SK-N-SH treated with all-trans-retinoic acid at 6 μM for 48 hours (cell line): ENCODE measurements at regions not wholly inside any gene's neighbourhood (a gene's known extent, or its start where the extent isn't known, plus 50 kb on each side); places are given as distances from the start of the nearest gene placed in this dataset.

Source experiments
- ATAC-seq: fragments of 200-7000 bp; cut with Tn5 transposase; 3 replicates; pipeline ENCODE4 v1.9.1; 2020; ENCODE audit warnings: mild to moderate bottlenecking, moderate library complexity
- ARNTL ChIP-seq: fragments of 450-650 bp; formaldehyde crosslinking; IDR thresholded peaks from 2 replicates; pipeline ENCODE4 v1.5.0; 2020; ENCODE audit warnings: low read depth, mild to moderate bottlenecking, moderate library complexity, borderline replicate concordance
- BACH2 ChIP-seq: fragments of 250-450 bp; sonication (Bioruptor Pico); IDR thresholded peaks from 2 replicates; pipeline ENCODE4 v1.9.0; 2021; ENCODE audit warnings: mild to moderate bottlenecking, borderline replicate concordance
- CREB5 ChIP-seq: fragments of 250-450 bp; sonication (Bioruptor Pico); IDR thresholded peaks from 2 replicates; pipeline ENCODE4 v1.5.1; 2020; ENCODE audit warnings: low read depth, mild to moderate bottlenecking, moderate library complexity
- CSDC2 ChIP-seq: fragments of 250-450 bp; sonication (Bioruptor Pico); IDR thresholded peaks from 2 replicates; pipeline ENCODE4 v1.5.0; 2020; ENCODE audit warnings: mild to moderate bottlenecking, moderate library complexity
- CSRNP3 ChIP-seq: fragments of 250-450 bp; sonication (Bioruptor Pico); IDR thresholded peaks from 2 replicates; pipeline ENCODE4 v1.5.1; 2021; ENCODE audit warnings: mild to moderate bottlenecking, moderate library complexity
- ESRRG ChIP-seq: fragments of 250-450 bp; sonication (Bioruptor Pico); IDR thresholded peaks from 2 replicates; pipeline ENCODE4 v1.6.1; 2021; ENCODE audit warnings: mild to moderate bottlenecking
- GLIS3 ChIP-seq: fragments of 250-450 bp; sonication (Bioruptor Pico); IDR thresholded peaks from 2 replicates; pipeline ENCODE4 v1.5.0; 2020; ENCODE audit warnings: mild to moderate bottlenecking, moderate library complexity
- ISL1 ChIP-seq: fragments of 250-450 bp; sonication (Bioruptor Pico); IDR thresholded peaks from 2 replicates; pipeline ENCODE4 v2.1.2; 2022; ENCODE audit warnings: mild to moderate bottlenecking, moderate library complexity
- OSR1 ChIP-seq: fragments of 250-450 bp; sonication (Bioruptor Pico); IDR thresholded peaks from 2 replicates; pipeline ENCODE4 v1.8.0; 2022; ENCODE audit warnings: moderate library complexity, mild to moderate bottlenecking, inconsistent platforms
- PATZ1 ChIP-seq: fragments of 250-450 bp; sonication (Bioruptor Pico); IDR thresholded peaks from 2 replicates; pipeline ENCODE4 v1.8.0; 2020; ENCODE audit warnings: mild to moderate bottlenecking, moderate library complexity, borderline replicate concordance
- POU6F1 ChIP-seq: fragments of 250-450 bp; sonication (Bioruptor Pico); IDR thresholded peaks from 2 replicates; pipeline ENCODE4 v1.8.0; 2021; ENCODE audit warnings: low read depth, mild to moderate bottlenecking, moderate library complexity, borderline replicate concordance
- PPARA ChIP-seq: fragments of 250-450 bp; sonication (Bioruptor Pico); IDR thresholded peaks from 2 replicates; pipeline ENCODE4 v1.5.0; 2020; ENCODE audit warnings: mild to moderate bottlenecking, borderline replicate concordance
- RARB ChIP-seq: fragments of 250-450 bp; sonication (Bioruptor Pico); IDR thresholded peaks from 2 replicates; pipeline ENCODE4 v1.8.0; 2021; ENCODE audit warnings: mild to moderate bottlenecking, moderate library complexity
- SNAI2 ChIP-seq: fragments of 250-450 bp; sonication (Bioruptor Pico); IDR thresholded peaks from 2 replicates; pipeline ENCODE4 v1.5.0; 2020; ENCODE audit warnings: mild to moderate bottlenecking, moderate library complexity
- TCF4 ChIP-seq: fragments of 250-450 bp; sonication (Bioruptor Pico); IDR thresholded peaks from 2 replicates; pipeline ENCODE4 v1.8.0; 2021; ENCODE audit warnings: mild to moderate bottlenecking, moderate library complexity, borderline replicate concordance
- TOX ChIP-seq: fragments of 250-450 bp; sonication (Bioruptor Pico); IDR thresholded peaks from 2 replicates; pipeline ENCODE4 v1.8.0; 2021; ENCODE audit warnings: mild to moderate bottlenecking, moderate library complexity, borderline replicate concordance
- TSHZ2 ChIP-seq: fragments of 250-450 bp; sonication (Bioruptor Pico); IDR thresholded peaks from 2 replicates; pipeline ENCODE4 v1.5.0; 2020; ENCODE audit warnings: mild to moderate bottlenecking, moderate library complexity
- ZC3H10 ChIP-seq: fragments of 250-450 bp; sonication (Bioruptor Pico); IDR thresholded peaks from 2 replicates; pipeline ENCODE4 v1.5.1; 2021; ENCODE audit warnings: mild to moderate bottlenecking, moderate library complexity
- ZFP30 ChIP-seq: fragments of 450-650 bp; formaldehyde crosslinking; IDR thresholded peaks from 2 replicates; pipeline ENCODE4 v1.5.0; 2022; ENCODE audit warnings: mild to moderate bottlenecking, moderate library complexity
- ZNF565 ChIP-seq: fragments of 450-650 bp; formaldehyde crosslinking; conservative IDR thresholded peaks from 2 replicates; pipeline ENCODE4 v1.5.0; 2020; ENCODE audit warnings: low read depth, mild to moderate bottlenecking, moderate library complexity
- ZNF70 ChIP-seq: fragments of 450-650 bp; formaldehyde crosslinking; IDR thresholded peaks from 2 replicates; pipeline ENCODE4 v1.5.0; 2020; ENCODE audit warnings: mild to moderate bottlenecking, moderate library complexity
- ZNF8 ChIP-seq: fragments of 450-650 bp; formaldehyde crosslinking; IDR thresholded peaks from 2 replicates; pipeline ENCODE4 v1.5.0; 2020; ENCODE audit warnings: mild to moderate bottlenecking, moderate library complexity

GRCh38 chr10:131784363-131785120 lies 116.3 kb upstream of the PPP2R2D start:
- no peak for ATAC-seq
- no peak for TF ChIP-seq ARNTL (CRISPR knock-in tag)

- no peak for ATAC-seq
- TF ChIP-seq ZNF565 (CRISPR knock-in tag), result no peak
- TF ChIP-seq CREB5 (CRISPR knock-in tag), result no peak
- no peak for TF ChIP-seq ZFP30
- TF ChIP-seq TOX (CRISPR knock-in tag), result no peak
- no peak for TF ChIP-seq ZC3H10
- no peak for TF ChIP-seq TSHZ2
- TF ChIP-seq ZNF8 (CRISPR knock-in tag), result no peak
- TF ChIP-seq ZNF70 (CRISPR knock-in tag), result no peak
- TF ChIP-seq CSDC2 (CRISPR knock-in tag), result no peak
- no peak for TF ChIP-seq TCF4 (CRISPR knock-in tag)
- no peak for TF ChIP-seq ARNTL (CRISPR knock-in tag)
- TF ChIP-seq RARB (CRISPR knock-in tag), result no peak
- no peak for TF ChIP-seq ESRRG (CRISPR knock-in tag)
These were observed 115.7 kb upstream of the PPP2R2D start for GRCh38 chr10:131785121-131785460.

GRCh38 chr10:131786756-131787605 lies 113.8 kb upstream of the PPP2R2D start:
- TF ChIP-seq CREB5 (CRISPR knock-in tag), result no peak
- TF ChIP-seq ZNF70 (CRISPR knock-in tag), result no peak
- no peak for TF ChIP-seq BACH2 (CRISPR knock-in tag)
- no peak for TF ChIP-seq CSRNP3 (CRISPR knock-in tag)
- ATAC-seq, result no peak

- no peak for ATAC-seq
- TF ChIP-seq PPARA (no peak), PATZ1 (CRISPR knock-in tag) (no peak), ZC3H10 (no peak), TOX (CRISPR knock-in tag) (no peak), ARNTL (CRISPR knock-in tag) (no peak), ISL1 (no peak), RARB (CRISPR knock-in tag) (no peak), POU6F1 (no peak), CSDC2 (CRISPR knock-in tag) (no peak), ZNF565 (CRISPR knock-in tag) (no peak), TCF4 (CRISPR knock-in tag) (no peak), BACH2 (CRISPR knock-in tag) (no peak), ZNF8 (CRISPR knock-in tag) (no peak), OSR1 (no peak), GLIS3 (CRISPR knock-in tag) (no peak), CSRNP3 (CRISPR knock-in tag) (no peak), SNAI2 (no peak)
These were observed 112.8 kb upstream of the PPP2R2D start for GRCh38 chr10:131787961-131788360.
